WERI-Rb-1 (cell line): ENCODE measurements at regions not wholly inside any gene's neighbourhood (a gene's known extent, or its start where the extent isn't known, plus 50 kb on each side); places are given as distances from the start of the nearest gene placed in this dataset.
A peak's percentile ranks its signal among the peaks of the same experiment; 100 is the strongest.

Source experiments
- DNase-seq: peaks from one replicate; pipeline ENCODE4 v3.0.0-alpha.2; 2020
- H3K27ac ChIP-seq: fragments of 250-450 bp; sonication (Bioruptor Pico); 2 replicates; pipeline ENCODE4 v1.5.1; 2020; ENCODE audit warnings: mild to moderate bottlenecking, moderate library complexity
- H3K27me3 ChIP-seq: fragments of 250-450 bp; sonication (Bioruptor Pico); 2 replicates; pipeline ENCODE4 v1.5.1; 2021; ENCODE audit warnings: mild to moderate bottlenecking, low read depth, moderate library complexity; ENCODE audit not compliant: insufficient read depth, severe bottlenecking
- H3K36me3 ChIP-seq: fragments of 250-450 bp; sonication (Bioruptor Pico); 2 replicates; pipeline ENCODE4 v1.5.1; 2020; ENCODE audit warnings: mild to moderate bottlenecking, moderate library complexity
- H3K4me3 ChIP-seq: 2 replicates; pipeline ENCODE4 v1.5.1; 2011; ENCODE audit warnings: low read depth, mild to moderate bottlenecking, control low read depth, low read length
- H3K9me3 ChIP-seq: fragments of 250-450 bp; sonication (Bioruptor Pico); 2 replicates; pipeline ENCODE4 v1.5.1; 2021; ENCODE audit warnings: mild to moderate bottlenecking, moderate library complexity; ENCODE audit not compliant: severe bottlenecking
- CTCF ChIP-seq: IDR thresholded peaks from 2 replicates; pipeline ENCODE4 v1.5.1; 2011; ENCODE audit warnings: low read depth, mild to moderate bottlenecking, control low read depth, inconsistent platforms, low read length

GRCh38 chr13:78402708-78403400, 200.5 kb downstream of the POU4F1 start:
- TF ChIP-seq CTCF: no peak
- no peaks in the 10 kb centered on the region for H3K9me3 ChIP-seq
- H3K27ac ChIP-seq: no peak overlapping the region
- H3K27me3 ChIP-seq: no peaks in the 10 kb centered on the region
- no peaks in the 10 kb centered on the region for H3K36me3 ChIP-seq
- H3K4me3 ChIP-seq: no peak overlapping the region
- DNase-seq: no peak

- H3K4me3 ChIP-seq: no peak overlapping the region
- peak; percentile 9 for DNase-seq
- H3K27ac ChIP-seq: no peak overlapping the region
- no peaks in the 10 kb centered on the region for H3K9me3 ChIP-seq
- no peaks in the 10 kb centered on the region for H3K36me3 ChIP-seq
- TF ChIP-seq CTCF: no peak
- no peaks in the 10 kb centered on the region for H3K27me3 ChIP-seq
These were observed 201.3 kb downstream of the POU4F1 start for GRCh38 chr13:78401873-78402707.

- no peaks in the 10 kb centered on the region for H3K9me3 ChIP-seq
- no peak for DNase-seq
- H3K27me3 ChIP-seq: no peaks in the 10 kb centered on the region
- H3K4me3 ChIP-seq: no peak overlapping the region
- H3K27ac ChIP-seq: no peak overlapping the region
- TF ChIP-seq CTCF: no peak
- no peaks in the 10 kb centered on the region for H3K36me3 ChIP-seq
These were observed 204.5 kb downstream of the POU4F1 start for GRCh38 chr13:78398743-78399410.

GRCh38 chr13:78393286-78394142, 209.8 kb downstream of the POU4F1 start:
- Histone ChIP-seq H3K9me3 (no peaks in the 10 kb centered on the region), H3K4me3 (no peak overlapping the region), H3K36me3 (no peaks in the 10 kb centered on the region), H3K27ac (no peak overlapping the region), H3K27me3 (no peaks in the 10 kb centered on the region)
- no peak for TF ChIP-seq CTCF
- no peak for DNase-seq

GRCh38 chr13:78383899-78384298, 219.5 kb downstream of the POU4F1 start:
- no peak for TF ChIP-seq CTCF
- H3K27me3 ChIP-seq: no peaks in the 10 kb centered on the region
- no peak overlapping the region for H3K4me3 ChIP-seq
- no peak for DNase-seq
- H3K9me3 ChIP-seq: no peaks in the 10 kb centered on the region
- no peak overlapping the region for H3K27ac ChIP-seq
- no peaks in the 10 kb centered on the region for H3K36me3 ChIP-seq
